Brain pericyte (primary cell): ENCODE measurements at regions not wholly inside any gene's neighbourhood (a gene's known extent, or its start where the extent isn't known, plus 50 kb on each side); places are given as distances from the start of the nearest gene placed in this dataset.
"Not testable (repeated sequence)": the region's sequence is repeated elsewhere in the genome, so short reads cannot be mapped to it uniquely, and the experiment has no call there.

Experiments
- DNase-seq: peaks from one replicate; pipeline ENCODE4 v3.0.0-alpha.2; 2012; ENCODE audit warnings: low read depth, low spot score

DNA sequence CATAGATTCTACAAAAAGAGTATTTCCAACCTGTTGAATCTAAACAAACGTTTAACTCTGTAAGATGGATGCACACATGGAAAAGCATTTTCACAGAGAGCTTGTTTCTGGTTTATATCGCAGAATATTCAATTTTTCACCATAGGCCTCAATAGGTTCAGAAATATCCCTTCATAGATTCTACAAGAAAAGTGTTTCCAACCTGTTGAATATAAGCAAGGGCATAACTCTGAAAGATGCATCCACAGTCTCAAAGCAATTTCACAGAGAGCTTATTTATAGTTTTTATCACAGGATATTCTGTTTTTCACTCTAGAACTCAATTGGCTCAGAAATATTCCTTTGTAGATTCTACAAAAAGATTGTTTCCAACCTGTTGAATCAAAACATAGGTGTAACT lies 1483.6 kb downstream of the UQCRFS1 start:
- no peak for DNase-seq

DNA sequence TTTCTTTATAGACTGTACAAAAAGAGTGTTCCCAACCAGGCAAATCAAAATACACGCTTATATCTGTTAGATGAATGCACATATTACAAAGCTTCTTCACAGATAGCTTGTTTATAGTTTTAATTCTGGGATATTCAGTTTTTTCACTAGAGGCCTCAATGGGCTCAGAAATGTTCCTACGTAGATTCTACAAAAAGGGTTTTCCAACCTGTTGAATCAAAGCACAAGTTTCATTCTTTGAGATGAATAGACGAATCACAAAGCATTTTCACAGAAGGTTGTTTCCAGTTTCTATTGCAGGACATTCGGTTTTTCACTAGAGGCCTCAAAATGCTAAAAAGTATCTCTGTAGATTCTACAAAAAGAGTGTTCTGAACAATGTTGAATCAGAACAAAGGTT lies 1490.3 kb downstream of the UQCRFS1 start:
- no peak for DNase-seq

DNA sequence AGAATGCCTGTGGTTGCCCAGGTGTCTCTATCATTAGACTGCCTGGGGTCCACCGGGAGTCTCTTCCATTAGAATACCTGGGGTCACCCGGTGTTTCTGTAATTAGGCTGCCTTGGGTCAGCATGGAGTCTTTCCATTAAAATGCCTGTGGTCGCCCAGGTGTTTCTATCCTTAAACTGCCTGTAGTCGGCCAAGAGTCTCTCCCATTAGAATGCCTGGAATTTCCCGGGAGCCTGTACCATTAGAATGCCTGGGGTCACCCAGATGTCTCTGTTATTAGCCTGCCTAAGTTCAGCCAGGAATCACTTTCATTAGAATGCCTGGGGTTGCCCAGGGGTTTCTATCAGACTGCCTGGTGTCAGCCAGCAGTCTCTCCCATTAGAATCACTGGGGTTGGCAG lies 1492.8 kb downstream of the UQCRFS1 start:
- DNase-seq = no peak

- DNase-seq = no peak
Measured at GRCh38 chr19:27719034-27719433, 1493.9 kb downstream of the UQCRFS1 start.

DNA sequence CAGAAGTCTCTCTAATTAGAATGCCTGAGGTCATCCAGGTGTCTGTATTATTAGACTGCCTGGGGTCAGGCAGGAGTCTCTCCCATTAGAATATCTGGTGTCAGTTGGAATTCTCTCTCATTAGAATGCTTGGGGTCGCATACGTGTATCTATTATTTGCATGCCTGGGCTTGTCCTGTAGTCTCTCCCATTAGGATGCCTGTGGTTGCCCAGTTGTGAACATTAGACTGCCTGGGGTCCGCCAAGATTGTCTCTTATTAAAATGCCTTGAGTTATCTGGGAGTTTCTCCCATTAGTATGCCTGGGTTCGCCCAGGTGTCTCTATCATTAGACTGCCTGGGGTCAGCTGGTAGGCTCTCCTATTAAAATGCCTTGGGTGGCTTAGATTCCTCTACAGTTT lies 1494.7 kb downstream of the UQCRFS1 start:
- no peak for DNase-seq

DNA sequence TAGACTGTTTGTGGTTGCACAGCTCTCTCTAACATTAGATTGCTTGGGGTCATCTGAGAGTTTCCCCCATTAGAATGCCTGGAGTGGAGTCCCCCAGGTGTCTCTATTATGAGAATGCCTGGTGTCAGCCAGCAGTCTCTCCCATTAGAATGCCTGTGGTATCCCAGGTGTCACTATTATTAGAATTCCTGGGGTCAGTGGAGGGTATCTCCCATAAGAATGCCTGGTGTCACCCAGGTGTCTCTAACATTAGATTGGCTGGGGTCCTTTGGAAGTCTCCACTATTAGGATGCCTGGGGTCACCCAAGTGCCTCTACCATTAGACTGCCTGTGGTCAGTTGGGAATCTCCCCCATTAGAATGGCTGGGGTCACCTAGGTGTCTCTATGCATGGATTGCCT lies 1495.1 kb downstream of the UQCRFS1 start:
- DNase-seq = no peak

- DNase-seq = no peak
Measured at GRCh38 chr19:27716922-27717321, 1496.0 kb downstream of the UQCRFS1 start.

DNA sequence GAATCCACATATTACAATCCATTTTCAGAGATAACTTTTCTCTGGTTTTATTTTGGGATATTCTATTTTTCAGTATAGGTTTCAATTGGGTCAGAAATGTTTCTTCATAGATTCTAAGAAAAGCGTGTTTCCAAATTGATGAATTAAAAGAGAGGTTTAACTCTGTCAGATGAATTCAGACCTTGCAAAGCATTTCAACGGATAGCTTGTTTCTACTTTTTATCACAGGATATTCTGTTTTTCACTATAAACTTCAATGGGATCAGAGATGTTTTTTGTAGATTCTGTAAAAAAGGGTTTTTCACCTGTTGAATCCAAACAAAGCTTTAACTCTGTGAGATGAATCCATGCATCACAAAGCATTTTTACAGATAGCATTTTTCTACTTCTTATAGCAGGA lies 1498.1 kb downstream of the UQCRFS1 start:
- no peak for DNase-seq

- no peak for DNase-seq
Measured at GRCh38 chr19:27709496-27709895, 1503.5 kb downstream of the UQCRFS1 start.

- not testable (repeated sequence) for DNase-seq
Measured at GRCh38 chr19:27708986-27709385, 1504.0 kb downstream of the UQCRFS1 start.

GRCh38 chr19:27707026-27707425 lies 1505.9 kb downstream of the UQCRFS1 start:
- DNase-seq = not testable (repeated sequence)

GRCh38 chr19:27705896-27706295 lies 1507.1 kb downstream of the UQCRFS1 start:
- no peak for DNase-seq

- DNase-seq = no peak
Measured at GRCh38 chr19:27694361-27695055, 1518.4 kb downstream of the UQCRFS1 start.

GRCh38 chr19:27691991-27692390 lies 1521.0 kb downstream of the UQCRFS1 start:
- no peak for DNase-seq

DNA sequence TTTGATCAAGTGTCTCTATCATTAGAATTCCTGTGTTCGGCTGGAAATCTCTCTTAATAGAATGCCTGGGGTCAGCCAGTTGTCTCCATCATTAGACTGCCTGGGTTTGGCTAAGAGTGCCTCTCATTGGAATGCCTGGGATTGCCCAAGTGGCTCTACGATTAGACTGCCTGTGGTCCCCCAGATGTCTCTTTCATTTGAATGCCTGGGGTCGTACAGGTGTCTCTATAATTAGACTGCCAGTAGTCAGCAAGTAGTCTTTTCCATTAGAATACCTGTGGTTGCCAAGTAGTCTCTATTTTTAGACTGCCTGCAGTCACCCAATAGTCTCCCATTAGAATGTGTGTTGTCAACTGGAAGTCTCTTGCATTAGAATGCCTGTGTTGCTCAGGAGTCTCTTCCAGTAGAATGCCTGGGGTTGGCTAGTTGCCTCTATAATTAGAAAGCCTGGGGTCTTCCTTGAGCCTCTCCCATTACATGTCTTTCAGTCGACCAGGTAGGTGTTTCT lies 1523.2 kb downstream of the UQCRFS1 start:
- DNase-seq = no peak

DNA sequence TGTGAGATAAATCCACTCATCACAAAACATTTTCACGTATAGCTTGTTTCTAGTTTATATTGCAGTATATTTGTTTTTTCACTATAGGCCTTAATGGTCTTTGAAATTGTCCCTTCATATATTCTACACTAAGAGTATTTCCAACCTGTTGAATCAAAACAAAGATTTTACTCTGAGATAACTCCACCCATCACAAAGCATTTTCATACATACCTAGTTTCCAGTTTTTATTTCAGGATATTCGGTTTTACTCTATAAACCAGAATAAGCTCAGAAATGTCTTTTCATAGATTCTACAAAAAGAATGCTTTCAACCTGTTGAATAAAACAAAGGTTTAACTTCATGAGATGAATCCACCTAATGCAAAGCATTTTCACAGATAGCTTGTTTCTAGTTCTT lies 1528.7 kb downstream of the UQCRFS1 start:
- DNase-seq = no peak

DNA sequence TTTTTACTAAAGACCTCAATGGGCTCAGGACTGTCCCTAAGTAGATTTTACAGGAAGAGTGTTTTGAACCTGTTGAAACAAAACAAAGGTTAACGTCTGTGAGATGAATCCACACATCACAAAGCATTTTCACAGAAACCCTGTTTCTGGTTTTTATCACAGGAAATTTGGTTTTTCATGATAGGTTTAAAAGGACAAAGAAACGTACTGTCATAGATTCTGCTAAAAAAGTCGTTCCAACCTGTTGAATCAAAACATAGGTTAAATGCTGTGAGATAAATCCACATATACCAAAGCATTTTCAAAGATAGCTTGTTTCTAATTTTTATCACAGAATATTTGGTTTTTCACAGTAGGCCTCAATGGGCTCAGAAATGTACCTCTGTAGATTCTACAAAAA lies 1531.0 kb downstream of the UQCRFS1 start:
- DNase-seq = no peak

DNA sequence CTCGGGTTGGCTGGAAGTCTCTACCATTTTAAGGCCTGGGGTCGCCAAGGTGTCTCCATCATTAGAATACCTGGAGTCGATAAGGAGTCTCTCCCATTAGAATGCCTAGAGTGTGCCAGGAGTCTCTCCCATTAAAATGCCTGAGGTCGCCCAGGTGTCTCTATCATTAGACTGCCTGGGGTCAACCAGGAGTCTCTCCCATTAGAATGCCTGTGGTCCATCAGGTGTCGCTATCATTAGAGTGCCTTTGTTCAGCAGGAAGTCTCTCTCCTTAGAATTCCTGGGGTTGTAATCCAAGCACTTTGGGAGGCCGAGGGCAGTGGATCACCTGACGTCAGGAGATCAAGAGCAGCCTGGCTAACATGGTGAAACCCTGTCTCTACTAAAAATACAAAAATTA lies 1533.0 kb downstream of the UQCRFS1 start:
- DNase-seq = no peak

- no peak for DNase-seq
Measured at GRCh38 chr19:27679399-27679798, 1533.6 kb downstream of the UQCRFS1 start.

- no peak for DNase-seq
Measured at GRCh38 chr19:27676877-27677276, 1536.1 kb downstream of the UQCRFS1 start.

DNA sequence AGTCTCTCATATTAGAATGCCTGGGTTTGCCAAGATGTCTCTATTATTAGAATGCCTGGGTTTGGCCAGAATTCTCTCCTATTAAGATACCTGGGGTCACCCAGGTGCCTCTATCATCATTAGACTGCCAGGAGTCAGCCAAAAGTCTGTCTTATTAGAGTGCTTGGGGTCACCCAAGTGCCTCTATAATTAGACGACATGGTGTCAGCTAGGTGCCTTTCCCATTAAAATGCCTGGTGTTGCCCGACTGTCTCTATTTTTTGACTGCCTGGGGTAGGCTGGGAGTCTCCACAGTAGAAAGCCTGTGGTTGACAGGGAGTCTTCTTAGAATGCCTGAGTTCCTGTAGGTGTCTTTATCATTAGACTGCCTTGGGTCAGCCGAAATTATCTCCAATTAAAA lies 1536.6 kb downstream of the UQCRFS1 start:
- DNase-seq = no peak

DNA sequence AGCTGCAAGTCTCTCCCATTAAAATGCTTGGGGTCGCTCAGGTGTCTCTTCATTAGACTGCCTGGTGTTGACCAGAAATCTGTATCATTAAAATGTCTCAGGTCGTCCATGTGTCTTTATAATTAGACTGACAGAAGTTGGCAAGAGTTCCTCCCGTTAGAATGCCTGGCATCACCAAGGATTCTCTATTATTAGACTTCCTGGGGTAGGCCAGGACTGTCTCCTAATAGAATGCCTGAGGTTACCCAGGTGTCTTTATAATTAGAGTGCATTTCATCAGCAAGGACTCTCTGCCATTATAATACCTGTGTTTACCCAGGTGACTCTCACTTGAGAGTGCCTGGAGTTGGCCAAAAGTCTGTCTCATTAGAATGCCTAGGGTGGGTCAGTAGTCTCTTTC lies 1537.2 kb downstream of the UQCRFS1 start:
- DNase-seq = no peak

DNA sequence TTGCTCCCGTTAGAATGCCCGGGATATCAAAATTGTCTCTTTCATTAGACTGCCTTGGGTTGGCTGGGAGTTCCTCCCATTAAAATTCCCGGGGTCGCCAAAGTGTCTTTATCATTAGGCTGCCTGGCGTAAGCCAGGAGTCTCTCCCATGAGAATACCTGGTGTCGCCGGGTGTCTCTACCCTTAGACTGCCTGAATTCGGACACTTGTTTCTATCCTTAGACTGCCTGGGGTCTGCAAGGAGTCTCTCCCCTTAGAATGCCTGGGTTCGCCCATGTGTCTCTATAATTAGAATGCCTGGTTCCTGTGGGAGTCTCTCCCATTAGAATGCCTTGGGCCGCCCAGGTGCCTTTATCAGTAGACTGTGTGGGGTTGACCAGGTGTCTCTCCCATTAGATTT lies 1538.2 kb downstream of the UQCRFS1 start:
- DNase-seq = no peak

DNA sequence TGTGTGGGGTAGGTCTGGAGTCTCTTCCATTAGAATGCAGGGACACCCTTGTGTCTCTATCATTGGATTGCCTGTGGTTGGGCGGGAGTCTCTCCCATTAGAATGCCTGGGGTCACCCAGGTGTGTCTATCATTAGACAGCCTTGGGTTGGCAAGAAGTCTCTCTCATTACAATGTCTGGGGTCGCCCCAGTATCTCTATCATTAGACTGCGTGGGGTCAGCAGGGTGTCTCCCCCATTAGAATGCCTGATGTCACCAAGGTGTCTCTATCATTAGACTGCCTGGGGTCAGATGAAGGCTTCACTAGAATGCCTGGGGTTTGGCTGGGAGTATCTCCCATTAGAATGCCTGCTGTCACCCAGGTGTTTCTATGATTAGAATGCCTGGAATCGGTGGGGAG lies 1539.0 kb downstream of the UQCRFS1 start:
- no peak for DNase-seq
